GM12891 (cell line): ENCODE measurements at regions not wholly inside any gene's neighbourhood (a gene's known extent, or its start where the extent isn't known, plus 50 kb on each side); places are given as distances from the start of the nearest gene placed in this dataset.

ENCODE experiments used
- POLR2A ChIP-seq: IDR thresholded peaks from 2 replicates; pipeline ENCODE4 v1.6.1; 2011; ENCODE audit warnings: low read depth, low read length, control low read depth
- POLR2AphosphoS5 ChIP-seq: IDR thresholded peaks from 2 replicates; pipeline ENCODE4 v1.6.1; 2011; ENCODE audit warnings: low read depth, low read length, control low read depth
- SPI1 ChIP-seq: IDR thresholded peaks from 2 replicates; pipeline ENCODE4 v1.6.1; 2011; ENCODE audit warnings: low read depth, low read length, control low read depth

DNA sequence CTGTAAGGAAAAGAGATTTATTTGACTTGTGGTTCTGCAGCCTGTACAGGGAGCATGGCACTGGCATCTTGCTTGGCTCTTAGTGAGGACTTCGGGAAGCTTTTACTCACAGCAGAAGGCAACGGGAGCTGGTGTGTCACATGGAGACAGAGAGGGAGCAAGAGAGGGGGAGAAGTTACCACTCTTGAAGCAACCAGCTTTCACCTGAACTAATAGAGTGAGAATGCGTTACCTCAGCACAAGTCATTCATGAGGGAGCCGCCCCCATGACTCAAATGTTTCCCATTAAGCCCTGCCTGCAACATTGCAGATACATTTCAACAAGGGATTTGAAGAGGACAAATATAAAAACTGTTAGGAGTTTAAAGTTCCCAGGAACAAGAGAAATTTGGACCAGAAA, 190.0 kb downstream of the CYRIA start:
- TF ChIP-seq POLR2A, result no peak
- no peak for TF ChIP-seq SPI1
- no peak for TF ChIP-seq POLR2AphosphoS5
